Colonic mucosa (tissue), 4 donors: ENCODE measurements at regions not wholly inside any gene's neighbourhood (a gene's known extent, or its start where the extent isn't known, plus 50 kb on each side); places are given as distances from the start of the nearest gene placed in this dataset.

Source experiments
- DNase-seq: peaks from one replicate; pipeline ENCODE4 v3.0.0-alpha.2; 2020
- H3K27ac ChIP-seq: fragments of 200-600 bp; one replicate; pipeline ENCODE4 v1.8.0; 2021
- H3K27me3 ChIP-seq: fragments of 200-600 bp; one replicate; pipeline ENCODE4 v1.8.0; 2021
- H3K36me3 ChIP-seq: fragments of 200-600 bp; one replicate; pipeline ENCODE4 v1.8.0; 2021
- H3K4me1 ChIP-seq: fragments of 200-600 bp; one replicate; pipeline ENCODE4 v1.8.0; 2021; ENCODE audit warnings: mild to moderate bottlenecking
- H3K4me3 ChIP-seq: fragments of 200-600 bp; one replicate; pipeline ENCODE4 v1.8.0; 2021
- H3K9ac ChIP-seq, 2 donors: one replicate each; pipeline ENCODE4 v1.7.0; 2013; ENCODE audit warnings: control low read depth in 2 of 2, low read depth in 2 of 2, low read length in 2 of 2
- H3K9me3 ChIP-seq: fragments of 200-600 bp; one replicate; pipeline ENCODE4 v1.8.0; 2021
- intact Hi-C: fragments of 100-400 bp; cut with DNase I; formaldehyde crosslinking; loops from one replicate; pipeline ENCODE4 v1.14.1; 2022
- TF ChIP-seq, protein P1 (sequence below): fragments of 200-600 bp; IDR thresholded peaks from one replicate; pipeline ENCODE4 v1.8.0; 2022; ENCODE audit warnings: antibody characterized with exemption, mild to moderate bottlenecking
- donor health status: healthy.
- donor health status: DM: no; HTN: no; CAD: no.
- donor health status: DM: no; HTN: no; CAD: no.

- intact Hi-C loops = no loop called here
- Histone ChIP-seq H3K4me1 (no peaks in the 10 kb centered on the region), H3K27me3 (no peaks in the 10 kb centered on the region), H3K9ac (no peak overlapping the region), H3K27ac (no peak overlapping the region), H3K4me3 (no peak overlapping the region), H3K36me3 (no peaks in the 10 kb centered on the region), H3K9me3 (no peaks in the 10 kb centered on the region)
- TF ChIP-seq, protein P1, sequence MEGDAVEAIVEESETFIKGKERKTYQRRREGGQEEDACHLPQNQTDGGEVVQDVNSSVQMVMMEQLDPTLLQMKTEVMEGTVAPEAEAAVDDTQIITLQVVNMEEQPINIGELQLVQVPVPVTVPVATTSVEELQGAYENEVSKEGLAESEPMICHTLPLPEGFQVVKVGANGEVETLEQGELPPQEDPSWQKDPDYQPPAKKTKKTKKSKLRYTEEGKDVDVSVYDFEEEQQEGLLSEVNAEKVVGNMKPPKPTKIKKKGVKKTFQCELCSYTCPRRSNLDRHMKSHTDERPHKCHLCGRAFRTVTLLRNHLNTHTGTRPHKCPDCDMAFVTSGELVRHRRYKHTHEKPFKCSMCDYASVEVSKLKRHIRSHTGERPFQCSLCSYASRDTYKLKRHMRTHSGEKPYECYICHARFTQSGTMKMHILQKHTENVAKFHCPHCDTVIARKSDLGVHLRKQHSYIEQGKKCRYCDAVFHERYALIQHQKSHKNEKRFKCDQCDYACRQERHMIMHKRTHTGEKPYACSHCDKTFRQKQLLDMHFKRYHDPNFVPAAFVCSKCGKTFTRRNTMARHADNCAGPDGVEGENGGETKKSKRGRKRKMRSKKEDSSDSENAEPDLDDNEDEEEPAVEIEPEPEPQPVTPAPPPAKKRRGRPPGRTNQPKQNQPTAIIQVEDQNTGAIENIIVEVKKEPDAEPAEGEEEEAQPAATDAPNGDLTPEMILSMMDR = no peak
- no peak for DNase-seq
Measured at GRCh38 chr2:220876080-220876824, 695.9 kb downstream of the EPHA4 start.

GRCh38 chr2:220877491-220877890, 694.6 kb downstream of the EPHA4 start:
- DNase-seq = no peak

GRCh38 chr2:220877897-220878296, 694.2 kb downstream of the EPHA4 start:
- no peak for DNase-seq
- intact Hi-C loops = no loop called here
- Histone ChIP-seq H3K4me1 (no peaks in the 10 kb centered on the region), H3K9ac (no peak overlapping the region), H3K27ac (no peak overlapping the region), H3K36me3 (no peaks in the 10 kb centered on the region), H3K4me3 (no peak overlapping the region), H3K9me3 (no peaks in the 10 kb centered on the region), H3K27me3 (no peaks in the 10 kb centered on the region)
- TF ChIP-seq, protein P1 = no peak

More at GRCh38 chr2:220877491-220877890, 694.6 kb downstream of the EPHA4 start:
- intact Hi-C loops = no loop called here
- TF ChIP-seq, protein P1 = no peak
- H3K9me3 ChIP-seq = no peaks in the 10 kb centered on the region
- H3K27me3 ChIP-seq = no peaks in the 10 kb centered on the region
- H3K36me3 ChIP-seq = no peaks in the 10 kb centered on the region
- H3K9ac ChIP-seq = no peak overlapping the region
- no peak overlapping the region for H3K27ac ChIP-seq
- H3K4me3 ChIP-seq = no peak overlapping the region
- H3K4me1 ChIP-seq = no peaks in the 10 kb centered on the region

DNA sequence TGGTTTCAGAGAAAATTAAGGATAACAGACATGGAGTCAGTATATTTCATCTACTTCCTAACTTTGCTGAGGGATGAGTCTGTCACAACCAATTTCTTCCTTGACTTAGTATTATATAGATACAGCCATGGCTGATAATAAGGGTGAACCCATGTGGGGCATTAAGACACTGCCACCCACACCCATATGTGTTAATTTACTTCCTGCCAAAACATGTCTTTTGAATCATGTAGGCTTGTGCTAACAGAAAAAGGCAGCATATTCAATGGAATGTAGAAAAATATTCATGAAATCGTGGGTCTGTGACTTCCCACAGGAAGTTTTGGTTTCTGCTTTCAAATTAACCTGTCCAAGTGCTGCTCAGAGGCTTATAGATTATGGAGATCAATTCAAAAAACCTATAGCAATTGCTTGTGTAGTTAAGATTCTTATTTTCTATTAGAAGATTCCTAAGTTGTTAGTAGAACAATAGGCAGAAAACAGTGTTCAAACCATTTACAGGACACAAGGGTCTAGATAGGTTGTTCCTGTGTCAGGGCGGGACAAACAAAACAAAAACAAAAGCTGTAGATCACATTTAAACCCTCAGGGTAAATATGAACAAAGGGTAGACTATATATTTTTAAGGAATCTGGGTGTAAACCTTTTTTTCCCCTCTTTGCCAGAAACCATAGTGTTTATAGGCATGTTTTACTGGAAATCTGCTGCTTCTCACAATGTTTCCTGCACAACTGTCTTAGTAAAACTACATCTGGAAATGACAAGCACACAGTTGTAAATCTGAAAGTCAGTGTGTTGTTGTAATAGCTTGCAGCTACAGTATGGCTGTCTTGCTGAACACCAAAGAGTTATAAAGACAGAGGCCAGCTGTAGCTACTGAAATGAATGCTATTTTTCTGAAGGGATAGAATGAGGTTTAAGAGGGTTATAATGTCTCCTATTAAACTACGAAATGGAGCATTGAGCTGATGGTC, 691.2 kb downstream of the EPHA4 start:
- no peaks in the 10 kb centered on the region for H3K36me3 ChIP-seq
- TF ChIP-seq, protein P1 = no peak
- DNase-seq = no peak
- H3K27me3 ChIP-seq = no peaks in the 10 kb centered on the region
- no peak overlapping the region for H3K27ac ChIP-seq
- no peaks in the 10 kb centered on the region for H3K9me3 ChIP-seq
- H3K4me1 ChIP-seq = no peaks in the 10 kb centered on the region
- H3K4me3 ChIP-seq = no peak overlapping the region
- H3K9ac ChIP-seq = no peak overlapping the region
- intact Hi-C loops = loop anchor here (5.0 kb wide), 1 partner anchor 621 kb away; no protein-coding TSS in a partner anchor

- DNase-seq = no peak
- H3K9me3 ChIP-seq = no peaks in the 10 kb centered on the region
- no peak overlapping the region for H3K9ac ChIP-seq
- no peaks in the 10 kb centered on the region for H3K36me3 ChIP-seq
- no peaks in the 10 kb centered on the region for H3K27me3 ChIP-seq
- no peak overlapping the region for H3K27ac ChIP-seq
- H3K4me1 ChIP-seq = no peaks in the 10 kb centered on the region
- TF ChIP-seq, protein P1 = no peak
- H3K4me3 ChIP-seq = no peak overlapping the region
- intact Hi-C loops = loop anchor here (5.0 kb wide), 1 partner anchor 620 kb away; no protein-coding TSS in a partner anchor
Measured at GRCh38 chr2:220882507-220882906, 689.6 kb downstream of the EPHA4 start.
